T-helper 2 cell treated with Interferon-gamma antibody and Interleukin-4, amounts not matched to agents 5 μg/mL and 100 μg/mL, for 36 hours (primary cell): ENCODE measurements at regions not wholly inside any gene's neighbourhood (a gene's known extent, or its start where the extent isn't known, plus 50 kb on each side); places are given as distances from the start of the nearest gene placed in this dataset.
"Not testable (repeated sequence)": the region's sequence is repeated elsewhere in the genome, so short reads cannot be mapped to it uniquely, and the experiment has no call there.

ENCODE experiments used
- DNase-seq: peaks from one replicate; pipeline ENCODE4 v3.0.0; 2021; ENCODE audit warnings: low spot score
- H3K27ac Mint-ChIP-seq: one replicate; pipeline ENCODE4 v1.8.0; 2021; ENCODE audit warnings: mild to moderate bottlenecking, mixed read lengths
- H3K27me3 Mint-ChIP-seq: one replicate; pipeline ENCODE4 v1.8.0; 2021; ENCODE audit warnings: low read depth, mixed read lengths
- H3K36me3 Mint-ChIP-seq: one replicate; pipeline ENCODE4 v1.8.0; 2021; ENCODE audit warnings: low read depth, mixed read lengths
- H3K4me1 Mint-ChIP-seq: one replicate; pipeline ENCODE4 v1.8.0; 2021; ENCODE audit warnings: low read depth, mixed read lengths
- H3K4me3 Mint-ChIP-seq: one replicate; pipeline ENCODE4 v1.8.0; 2022; ENCODE audit warnings: mild to moderate bottlenecking, moderate library complexity, mixed read lengths
- H3K9me3 Mint-ChIP-seq: one replicate; pipeline ENCODE4 v1.8.0; 2021; ENCODE audit warnings: mixed read lengths

DNA sequence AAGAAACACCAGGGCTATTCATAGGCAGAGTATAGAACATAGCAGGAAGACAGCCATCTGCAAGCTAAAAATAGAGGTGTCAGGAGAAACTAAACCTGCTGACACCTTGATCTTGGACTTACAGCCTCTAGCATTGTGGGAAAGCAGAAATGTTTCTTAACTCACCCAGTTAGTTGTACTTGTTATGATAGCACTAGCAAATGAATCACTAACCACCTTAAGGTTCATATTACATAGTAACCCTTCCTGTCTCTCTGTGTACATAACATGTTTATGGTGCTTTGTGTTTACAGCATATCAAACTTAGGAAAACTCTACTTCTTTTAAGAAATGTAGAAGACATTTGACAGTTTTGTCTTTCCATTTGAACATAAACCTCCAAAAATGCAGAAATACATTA lies 1031.3 kb downstream of the FSCB start:
- Mint-ChIP-seq H3K36me3 (no peaks in the 10 kb centered on the region), H3K27ac (no peak overlapping the region), H3K9me3 (peaks cover 30% of the 10 kb centered on the region), H3K4me3 (no peak overlapping the region), H3K27me3 (no peaks in the 10 kb centered on the region), H3K4me1 (no peaks in the 10 kb centered on the region)
- DNase-seq, result no peak

DNA sequence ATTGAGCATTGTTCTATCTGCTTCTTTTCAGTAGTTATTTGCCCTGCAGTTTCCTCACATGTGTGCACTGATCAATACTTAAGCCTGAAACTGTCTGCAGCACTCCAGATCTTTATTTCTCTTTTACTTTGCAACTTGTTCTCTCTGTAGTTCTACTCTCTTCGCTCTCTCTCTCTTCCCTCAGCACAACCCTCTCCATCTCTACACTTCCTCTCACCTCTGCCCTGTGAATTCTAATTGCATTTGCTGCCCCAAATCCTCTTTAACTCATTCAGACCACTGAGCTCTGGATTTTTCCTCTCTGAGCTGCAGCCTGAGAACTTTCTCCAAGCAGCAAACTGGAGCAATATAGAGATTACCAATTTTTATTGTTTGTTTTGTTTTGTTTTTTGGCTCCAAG lies 1035.5 kb downstream of the FSCB start:
- Mint-ChIP-seq H3K27ac (no peak overlapping the region), H3K36me3 (no peaks in the 10 kb centered on the region), H3K27me3 (no peaks in the 10 kb centered on the region), H3K4me1 (no peaks in the 10 kb centered on the region), H3K9me3 (peaks cover 27% of the 10 kb centered on the region), H3K4me3 (no peak overlapping the region)
- no peak for DNase-seq

DNA sequence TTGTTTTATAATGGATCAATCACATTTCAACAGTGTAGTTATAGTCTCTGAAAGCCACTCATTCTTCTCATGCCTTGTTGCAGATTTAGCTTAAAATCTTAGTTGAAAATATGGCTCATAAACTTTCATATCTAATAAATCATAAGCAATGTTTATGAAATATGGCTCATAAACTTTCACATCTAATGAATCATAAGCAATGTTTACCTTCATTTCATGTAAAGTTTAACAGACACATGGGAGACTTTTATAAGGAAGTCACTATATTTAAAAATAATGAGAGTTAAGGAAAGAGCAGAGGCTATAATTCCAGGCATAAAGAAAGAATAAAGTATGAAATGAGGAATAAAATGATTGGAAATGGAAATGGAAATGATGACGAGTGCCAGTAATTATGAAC lies 1042.1 kb downstream of the FSCB start:
- no peak overlapping the region for H3K27ac Mint-ChIP-seq
- DNase-seq, result no peak
- no peaks in the 10 kb centered on the region for H3K27me3 Mint-ChIP-seq
- H3K4me3 Mint-ChIP-seq, result no peak overlapping the region
- no peaks in the 10 kb centered on the region for H3K36me3 Mint-ChIP-seq
- no peaks in the 10 kb centered on the region for H3K4me1 Mint-ChIP-seq
- peaks cover 35% of the 10 kb centered on the region for H3K9me3 Mint-ChIP-seq

DNA sequence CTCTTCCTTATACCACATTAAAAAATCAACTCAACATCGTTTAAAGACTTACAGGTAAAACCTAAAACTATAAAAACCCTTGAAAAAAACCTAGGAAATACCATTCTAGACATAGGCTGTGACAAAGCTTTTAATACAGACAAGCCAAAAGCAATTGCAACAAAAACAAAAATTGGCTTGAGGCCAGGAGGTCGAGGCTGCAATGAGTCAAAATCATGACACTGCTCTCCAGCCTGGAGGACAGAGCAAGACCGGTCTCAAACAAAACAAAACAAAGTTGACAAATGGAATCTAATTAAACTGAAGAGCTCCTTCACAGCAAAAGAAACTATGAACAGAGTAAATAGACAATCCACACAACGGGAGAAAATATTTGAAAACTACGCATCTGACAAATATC lies 1057.8 kb downstream of the FSCB start:
- Mint-ChIP-seq H3K27me3 (no peaks in the 10 kb centered on the region), H3K36me3 (no peaks in the 10 kb centered on the region), H3K4me1 (no peaks in the 10 kb centered on the region), H3K9me3 (peaks cover 50% of the 10 kb centered on the region), H3K27ac (no peak overlapping the region), H3K4me3 (no peak overlapping the region)
- DNase-seq, result no peak

DNA sequence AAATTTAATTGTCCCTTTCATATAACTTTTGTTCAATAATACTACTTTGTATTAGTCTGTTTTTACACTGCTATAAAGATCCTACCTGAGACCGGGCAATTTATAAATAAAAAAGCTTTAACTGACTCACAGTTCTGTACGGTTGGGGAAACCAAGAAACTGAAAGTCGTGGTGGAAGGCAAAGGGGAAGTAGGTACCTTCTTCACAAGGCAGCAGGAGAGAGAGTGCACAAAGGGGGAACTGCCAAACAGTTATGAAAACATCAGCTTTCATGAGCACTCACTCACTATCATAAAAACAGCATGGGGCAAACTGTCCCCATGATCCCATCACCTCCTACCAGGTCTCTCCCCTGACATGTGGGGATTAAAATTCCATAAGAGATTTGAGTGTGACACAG lies 1069.0 kb downstream of the FSCB start:
- Mint-ChIP-seq H3K4me3 (no peak overlapping the region), H3K36me3 (no peaks in the 10 kb centered on the region), H3K4me1 (no peaks in the 10 kb centered on the region), H3K9me3 (peaks cover 44% of the 10 kb centered on the region), H3K27ac (no peak overlapping the region), H3K27me3 (no peaks in the 10 kb centered on the region)
- DNase-seq, result no peak

DNA sequence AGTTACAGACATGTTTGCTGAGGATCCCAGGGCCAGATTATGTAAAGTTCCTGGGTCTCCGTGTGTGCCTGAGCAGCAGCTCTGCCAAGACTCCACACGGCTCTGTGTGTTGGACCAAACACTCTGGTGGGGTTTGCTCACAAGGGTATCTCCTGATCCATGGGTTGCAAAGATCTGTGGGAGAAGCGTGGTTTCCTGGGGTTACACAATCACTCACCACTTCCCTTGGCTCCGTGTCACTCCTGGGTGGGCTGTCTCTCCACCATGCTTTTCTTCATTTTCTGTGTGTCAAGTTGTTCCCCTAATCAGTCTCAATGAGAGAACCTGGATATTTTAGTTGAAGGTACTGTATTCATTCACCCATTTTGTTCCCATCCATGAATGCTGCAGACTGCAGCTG lies 1088.8 kb downstream of the FSCB start:
- Mint-ChIP-seq H3K9me3 (peaks cover 37% of the 10 kb centered on the region), H3K4me1 (no peaks in the 10 kb centered on the region), H3K36me3 (no peaks in the 10 kb centered on the region), H3K27me3 (no peaks in the 10 kb centered on the region), H3K4me3 (no peak overlapping the region), H3K27ac (no peak overlapping the region)
- no peak for DNase-seq

DNA sequence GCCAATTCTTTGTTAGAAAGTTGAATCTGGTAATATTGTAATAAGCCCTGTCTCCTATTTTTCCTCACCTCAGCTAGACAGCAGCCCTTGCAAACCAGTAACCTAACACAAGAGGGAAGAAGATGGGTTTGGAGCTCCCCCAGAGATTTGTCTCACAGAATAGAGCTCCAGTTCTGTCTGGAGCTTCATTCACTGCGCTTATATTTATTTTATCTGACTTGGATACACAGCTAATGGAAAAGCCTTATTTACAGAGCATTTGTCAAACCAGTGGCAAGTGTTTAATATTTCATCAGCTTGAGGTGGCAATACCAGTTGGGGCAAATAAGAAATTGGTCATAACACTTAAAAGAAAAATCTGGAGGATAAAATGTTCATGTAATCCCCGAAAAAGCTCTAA lies 1094.0 kb downstream of the FSCB start:
- Mint-ChIP-seq H3K4me3 (no peak overlapping the region), H3K27ac (no peak overlapping the region), H3K27me3 (no peaks in the 10 kb centered on the region), H3K36me3 (no peaks in the 10 kb centered on the region), H3K9me3 (peaks cover 26% of the 10 kb centered on the region), H3K4me1 (no peaks in the 10 kb centered on the region)
- DNase-seq, result no peak

DNA sequence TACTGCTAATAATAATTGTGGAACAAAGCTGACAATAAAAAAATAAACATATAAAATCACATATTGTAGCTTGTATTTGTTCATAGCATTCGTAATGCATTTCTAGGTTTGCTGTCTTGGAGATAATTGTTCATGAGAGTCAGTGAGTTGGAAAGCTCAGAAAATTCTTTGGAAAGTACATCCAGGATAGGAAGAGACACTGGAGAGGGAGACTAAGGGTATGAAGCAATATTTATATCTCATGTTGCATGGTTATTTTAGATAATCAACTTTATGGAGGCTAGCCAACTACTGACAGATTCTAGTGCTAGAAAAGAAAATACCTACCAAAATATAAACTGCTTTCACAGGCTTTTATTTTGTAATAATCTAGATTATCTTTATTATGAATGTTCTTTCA lies 1095.2 kb downstream of the FSCB start:
- no peak for DNase-seq
- no peaks in the 10 kb centered on the region for H3K27me3 Mint-ChIP-seq
- no peaks in the 10 kb centered on the region for H3K36me3 Mint-ChIP-seq
- peaks cover 21% of the 10 kb centered on the region for H3K9me3 Mint-ChIP-seq
- H3K4me1 Mint-ChIP-seq, result no peaks in the 10 kb centered on the region
- H3K4me3 Mint-ChIP-seq, result no peak overlapping the region
- H3K27ac Mint-ChIP-seq, result no peak overlapping the region

DNA sequence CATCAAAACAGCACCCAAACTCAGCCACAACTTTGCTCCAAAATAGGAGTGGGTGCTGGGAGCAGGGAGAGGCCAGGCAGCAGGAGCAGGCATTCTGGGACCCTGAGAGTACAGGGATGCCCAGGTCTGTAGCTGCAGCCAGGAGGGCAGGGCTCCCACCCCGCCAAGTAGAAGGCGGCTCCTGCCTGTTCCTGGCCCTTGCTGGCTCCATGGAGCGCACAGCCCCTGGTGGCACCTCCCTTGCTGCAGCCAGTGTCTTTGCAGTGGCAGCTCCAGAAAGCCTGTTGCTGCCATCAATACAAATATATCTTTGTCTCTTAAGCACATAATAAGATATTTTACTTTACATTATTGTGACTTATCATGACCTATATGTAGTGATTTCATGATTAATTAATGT lies 1096.5 kb downstream of the FSCB start:
- peaks cover 20% of the 10 kb centered on the region for H3K9me3 Mint-ChIP-seq
- H3K27me3 Mint-ChIP-seq, result no peaks in the 10 kb centered on the region
- H3K4me1 Mint-ChIP-seq, result no peaks in the 10 kb centered on the region
- H3K4me3 Mint-ChIP-seq, result no peak overlapping the region
- no peaks in the 10 kb centered on the region for H3K36me3 Mint-ChIP-seq
- no peak for DNase-seq
- H3K27ac Mint-ChIP-seq, result no peak overlapping the region

DNA sequence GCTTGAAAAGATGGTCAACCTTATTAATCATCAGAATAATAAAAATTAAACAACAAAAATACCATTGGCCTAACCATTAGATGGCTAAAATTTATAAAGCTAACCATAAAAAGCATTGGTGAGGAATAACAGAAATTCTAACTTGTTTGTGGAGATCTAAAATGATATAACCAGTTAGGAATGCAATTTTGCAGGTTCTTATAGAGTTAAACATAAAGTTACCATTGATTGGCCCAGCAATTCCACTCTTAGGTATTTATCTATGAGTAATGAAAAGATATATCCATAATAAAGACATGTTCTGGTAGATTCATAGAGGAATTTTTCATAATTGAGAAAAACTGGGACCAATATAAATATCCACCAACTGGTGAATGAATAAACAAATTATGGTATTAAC lies 1098.6 kb downstream of the FSCB start:
- H3K4me3 Mint-ChIP-seq, result no peak overlapping the region
- DNase-seq, result no peak
- H3K4me1 Mint-ChIP-seq, result no peaks in the 10 kb centered on the region
- H3K36me3 Mint-ChIP-seq, result no peaks in the 10 kb centered on the region
- H3K27me3 Mint-ChIP-seq, result no peaks in the 10 kb centered on the region
- H3K9me3 Mint-ChIP-seq, result peaks cover 31% of the 10 kb centered on the region
- no peak overlapping the region for H3K27ac Mint-ChIP-seq

DNA sequence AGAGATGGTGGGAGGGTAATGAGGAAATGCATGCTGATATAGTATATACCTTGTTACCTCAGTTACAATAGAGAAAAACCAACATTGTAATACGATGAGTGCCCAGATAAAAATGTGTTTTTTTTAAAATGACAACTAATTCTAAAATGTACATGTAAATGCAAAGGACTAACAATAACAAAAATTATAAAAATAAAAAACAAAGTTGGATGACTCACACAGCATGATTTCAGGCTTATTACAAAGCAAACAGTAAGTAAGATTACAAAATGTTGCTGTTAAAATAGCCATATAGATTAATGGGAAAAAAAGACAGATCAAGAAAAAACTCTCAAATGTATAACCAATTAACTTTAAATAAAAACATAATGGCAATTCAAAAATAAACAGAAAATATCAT lies 1099.4 kb downstream of the FSCB start:
- Mint-ChIP-seq H3K27me3 (no peaks in the 10 kb centered on the region), H3K36me3 (no peaks in the 10 kb centered on the region), H3K27ac (no peak overlapping the region), H3K4me1 (no peaks in the 10 kb centered on the region), H3K4me3 (no peak overlapping the region), H3K9me3 (peaks cover 31% of the 10 kb centered on the region)
- DNase-seq, result no peak

DNA sequence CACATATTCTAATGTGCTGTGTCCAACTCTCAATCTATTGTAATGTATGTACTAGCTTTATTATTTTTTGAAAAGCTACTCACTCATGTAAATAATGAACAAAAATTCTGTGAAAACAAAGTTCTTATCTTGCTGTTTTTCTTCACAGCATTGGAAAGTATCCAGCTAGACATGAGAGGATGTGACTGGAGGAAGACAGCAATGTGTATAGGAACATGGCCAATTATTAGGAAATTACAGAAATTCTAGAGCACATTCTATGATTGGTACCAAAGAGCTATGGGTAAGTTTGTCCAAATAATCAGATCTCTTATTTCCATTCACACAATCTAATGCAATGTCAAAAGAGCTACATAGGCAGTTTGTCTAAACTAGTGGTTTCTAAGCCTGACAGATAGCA lies 1100.2 kb downstream of the FSCB start:
- Mint-ChIP-seq H3K36me3 (no peaks in the 10 kb centered on the region), H3K4me1 (no peaks in the 10 kb centered on the region), H3K9me3 (peaks cover 34% of the 10 kb centered on the region), H3K27me3 (no peaks in the 10 kb centered on the region), H3K4me3 (no peak overlapping the region), H3K27ac (no peak overlapping the region)
- DNase-seq, result no peak

DNA sequence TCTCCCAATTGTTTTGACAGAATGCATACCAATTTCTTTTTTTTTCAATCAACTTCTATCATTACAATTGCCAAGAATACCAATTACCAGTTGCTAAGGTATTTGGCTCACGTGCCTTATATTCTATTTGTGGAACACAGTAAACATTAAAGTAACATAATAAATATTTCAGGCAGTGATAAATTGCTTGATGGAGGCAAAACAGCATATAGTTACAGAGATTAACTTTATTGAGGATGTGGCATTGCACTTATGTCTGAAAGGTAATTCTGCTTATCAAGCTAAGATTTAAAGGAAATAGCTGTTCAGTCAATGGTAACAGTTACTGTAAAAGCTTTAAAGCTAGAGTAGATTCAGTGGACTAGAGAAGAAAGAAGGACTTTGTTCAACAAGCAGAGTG lies 1107.8 kb downstream of the FSCB start:
- no peak for DNase-seq
- no peak overlapping the region for H3K4me3 Mint-ChIP-seq
- H3K27me3 Mint-ChIP-seq, result no peaks in the 10 kb centered on the region
- no peaks in the 10 kb centered on the region for H3K4me1 Mint-ChIP-seq
- peaks cover 26% of the 10 kb centered on the region for H3K9me3 Mint-ChIP-seq
- no peaks in the 10 kb centered on the region for H3K36me3 Mint-ChIP-seq
- no peak overlapping the region for H3K27ac Mint-ChIP-seq

DNA sequence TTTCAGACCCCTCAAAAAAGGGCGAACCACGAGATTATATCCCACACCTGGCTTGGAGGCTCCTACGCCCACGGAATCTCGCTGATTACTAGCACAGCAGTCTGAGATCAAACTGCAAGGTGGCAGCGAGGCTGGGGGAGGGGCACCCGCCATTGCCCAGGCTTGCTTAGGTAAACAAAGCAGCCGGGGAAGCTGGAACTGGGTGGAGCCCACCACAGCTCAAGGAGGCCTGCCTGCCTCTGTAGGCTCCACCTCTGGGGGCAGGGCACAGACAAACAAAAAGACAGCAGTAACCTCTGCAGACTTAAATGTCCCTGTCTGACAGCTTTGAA lies 1136.6 kb downstream of the FSCB start:
- DNase-seq, H3K27ac Mint-ChIP-seq, H3K4me1 Mint-ChIP-seq, H3K4me3 Mint-ChIP-seq, H3K36me3 Mint-ChIP-seq, H3K27me3 Mint-ChIP-seq: not testable (repeated sequence)
- H3K9me3 Mint-ChIP-seq, result peaks cover 25% of the 10 kb centered on the region

DNA sequence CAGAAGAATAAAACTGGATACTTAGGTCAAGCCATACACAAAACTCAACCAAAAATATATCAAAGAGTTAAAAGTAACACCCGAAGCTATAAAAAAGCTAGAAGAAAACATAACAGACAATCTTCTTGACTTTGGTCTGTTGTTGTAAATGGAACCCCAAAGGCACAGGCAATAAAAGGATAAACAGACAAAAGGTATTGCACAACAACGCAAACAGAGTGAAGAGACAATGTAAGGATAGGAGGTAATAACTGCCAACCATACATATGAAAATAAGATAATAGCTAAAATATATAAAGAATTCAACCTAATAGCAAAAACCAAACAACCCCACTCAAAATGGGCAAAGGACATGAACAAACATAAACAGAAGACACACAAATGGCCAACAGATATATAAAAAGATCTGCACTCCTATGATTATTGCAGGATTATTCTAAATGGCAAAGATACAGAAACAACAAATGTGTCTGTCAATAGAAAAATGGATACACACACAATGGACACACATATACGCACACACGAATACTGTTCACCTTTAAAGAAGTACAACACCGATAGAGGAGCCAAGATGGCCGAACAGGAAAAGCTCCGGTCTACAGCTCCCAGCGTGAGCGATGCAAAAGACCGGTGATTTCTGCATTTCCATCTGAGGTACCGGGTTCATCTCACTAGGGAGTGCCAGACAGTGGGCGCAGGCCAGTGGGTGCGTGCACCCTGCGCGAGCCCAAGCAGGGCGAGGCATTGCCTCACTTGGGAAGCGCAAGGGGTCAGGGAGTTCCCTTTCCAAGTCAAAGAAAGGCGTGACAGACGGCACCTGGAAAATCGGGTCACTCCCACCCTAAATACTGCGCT lies 1137.1 kb downstream of the FSCB start:
- no peaks in the 10 kb centered on the region for H3K4me1 Mint-ChIP-seq
- no peak overlapping the region for H3K27ac Mint-ChIP-seq
- H3K4me3 Mint-ChIP-seq, result no peak overlapping the region
- peaks cover 25% of the 10 kb centered on the region for H3K9me3 Mint-ChIP-seq
- H3K27me3 Mint-ChIP-seq, result no peaks in the 10 kb centered on the region
- no peaks in the 10 kb centered on the region for H3K36me3 Mint-ChIP-seq
- DNase-seq, result no peak
